H9 (cell line): ENCODE measurements at regions not wholly inside any gene's neighbourhood (a gene's known extent, or its start where the extent isn't known, plus 50 kb on each side); places are given as distances from the start of the nearest gene placed in this dataset.

ENCODE experiments used
- DNase-seq: peaks from one replicate; pipeline ENCODE4 v3.0.0-alpha.2; 2017
- H2AFZ ChIP-seq: one replicate; pipeline ENCODE4 v1.6.1; 2013; ENCODE audit warnings: mild to moderate bottlenecking, low read length, control low read depth, moderate library complexity
- H2AK5ac ChIP-seq: 2 replicates; pipeline ENCODE4 v1.6.1; 2013; ENCODE audit warnings: low read length, control low read depth, mixed read lengths; ENCODE audit not compliant: insufficient read length
- H2BK120ac ChIP-seq: one replicate; pipeline ENCODE4 v1.6.1; 2013; ENCODE audit warnings: low read depth, mild to moderate bottlenecking, low read length, control low read depth, inconsistent platforms; ENCODE audit not compliant: poor library complexity, severe bottlenecking
- H2BK12ac ChIP-seq: 2 replicates; pipeline ENCODE4 v1.6.1; 2013; ENCODE audit warnings: low read length, control low read depth, mixed read lengths, low read depth; ENCODE audit not compliant: insufficient read length
- H2BK15ac ChIP-seq: 2 replicates; pipeline ENCODE4 v1.6.1; 2013; ENCODE audit warnings: low read depth, low read length, control low read depth
- H2BK20ac ChIP-seq: one replicate; pipeline ENCODE4 v1.6.1; 2013; ENCODE audit warnings: low read depth, mild to moderate bottlenecking, low read length, control low read depth, inconsistent platforms; ENCODE audit not compliant: poor library complexity, severe bottlenecking
- H2BK5ac ChIP-seq: 2 replicates; pipeline ENCODE4 v1.6.1; 2013; ENCODE audit warnings: low read length, control low read depth, mixed read lengths; ENCODE audit not compliant: insufficient read length
- H3K14ac ChIP-seq: 2 replicates; pipeline ENCODE4 v1.6.1; 2013; ENCODE audit warnings: low read length, control low read depth; ENCODE audit not compliant: insufficient read depth
- H3K18ac ChIP-seq: 2 replicates; pipeline ENCODE4 v1.6.1; 2013; ENCODE audit warnings: low read depth, mild to moderate bottlenecking, mixed read lengths, low read length, control low read depth; ENCODE audit not compliant: insufficient read length
- H3K23ac ChIP-seq: 2 replicates; pipeline ENCODE4 v1.6.1; 2013; ENCODE audit warnings: low read length, control low read depth, mixed read lengths, low read depth; ENCODE audit not compliant: insufficient read length
- H3K23me2 ChIP-seq: 2 replicates; pipeline ENCODE4 v1.6.1; 2013; ENCODE audit warnings: low read depth, mild to moderate bottlenecking, mixed read lengths, low read length, control low read depth; ENCODE audit not compliant: insufficient read length, poor library complexity, severe bottlenecking
- H3K27ac ChIP-seq: 2 replicates; pipeline ENCODE4 v1.5.1; 2013; ENCODE audit warnings: low read length, control low read depth, mixed read lengths, low read depth; ENCODE audit not compliant: insufficient read length
- H3K27me3 ChIP-seq: 2 replicates; pipeline ENCODE4 v1.6.1; 2013; ENCODE audit warnings: low read length, control low read depth, inconsistent platforms; ENCODE audit not compliant: insufficient read depth
- H3K4ac ChIP-seq: 2 replicates; pipeline ENCODE4 v1.6.1; 2013; ENCODE audit warnings: low read depth, mild to moderate bottlenecking, control low read depth, inconsistent platforms, low read length, moderate library complexity
- H3K4me1 ChIP-seq: 2 replicates; pipeline ENCODE4 v1.6.1; 2013; ENCODE audit warnings: low read length, control low read depth, inconsistent platforms; ENCODE audit not compliant: insufficient read depth
- H3K4me2 ChIP-seq: 2 replicates; pipeline ENCODE4 v1.6.1; 2013; ENCODE audit warnings: low read length, control low read depth, mixed read lengths; ENCODE audit not compliant: insufficient read length, insufficient read depth
- H3K56ac ChIP-seq: 2 replicates; pipeline ENCODE4 v1.6.1; 2013; ENCODE audit warnings: low read depth, mild to moderate bottlenecking, mixed read lengths, low read length, control low read depth; ENCODE audit not compliant: insufficient read length
- H3K79me1 ChIP-seq: 2 replicates; pipeline ENCODE4 v1.6.1; 2013; ENCODE audit warnings: low read depth, mild to moderate bottlenecking, moderate library complexity, low read length, control low read depth, inconsistent platforms; ENCODE audit not compliant: insufficient read depth, poor library complexity, severe bottlenecking
- H3K79me2 ChIP-seq: 2 replicates; pipeline ENCODE4 v1.6.1; 2013; ENCODE audit warnings: low read length, control low read depth, inconsistent platforms; ENCODE audit not compliant: insufficient read depth
- H3K9ac ChIP-seq: 2 replicates; pipeline ENCODE4 v1.6.1; 2013; ENCODE audit warnings: low read length, control low read depth, mixed read lengths; ENCODE audit not compliant: insufficient read length; ENCODE audit errors: extremely low read depth
- H3K9me3 ChIP-seq: one replicate; pipeline ENCODE4 v1.6.1; 2013; ENCODE audit warnings: low read depth, low read length, inconsistent platforms; ENCODE audit not compliant: control insufficient read depth
- H3T11ph ChIP-seq: one replicate; pipeline ENCODE4 v1.6.1; 2013; ENCODE audit warnings: mild to moderate bottlenecking, low read length, control low read depth, inconsistent platforms
- H4K20me1 ChIP-seq: one replicate; pipeline ENCODE4 v1.6.1; 2013; ENCODE audit not compliant: control insufficient read depth, insufficient read length, insufficient read depth
- H4K5ac ChIP-seq: 2 replicates; pipeline ENCODE4 v1.6.1; 2013; ENCODE audit warnings: low read depth, mild to moderate bottlenecking, mixed read lengths, low read length, control low read depth; ENCODE audit not compliant: insufficient read length
- H4K8ac ChIP-seq: replicated peaks from 2 replicates; pipeline ENCODE4 v1.6.1; 2013; ENCODE audit warnings: low read length, control low read depth, mixed read lengths, low read depth; ENCODE audit not compliant: insufficient read length
- H4K91ac ChIP-seq: 2 replicates; pipeline ENCODE4 v1.6.1; 2013; ENCODE audit warnings: low read depth, mild to moderate bottlenecking, moderate library complexity, mixed read lengths, low read length, control low read depth; ENCODE audit not compliant: insufficient read length
- H3K27ac Mint-ChIP-seq, 3 experiments: 2 replicates in 2 of 3; 3 replicates in 1 of 3; pipeline ENCODE4 v1.8.0; 2020 to 2021; ENCODE audit warnings: mixed read lengths in 3 of 3, mild to moderate bottlenecking in 1 of 3, moderate library complexity in 1 of 3
- H3K27me3 Mint-ChIP-seq: 2 replicates; pipeline ENCODE4 v1.8.0; 2021; ENCODE audit warnings: low read depth, mild to moderate bottlenecking, moderate library complexity, mixed read lengths
- H3K36me3 Mint-ChIP-seq, 3 experiments: 2 replicates in 2 of 3; 3 replicates in 1 of 3; pipeline ENCODE4 v1.8.0; 2020 to 2021; ENCODE audit warnings: low read depth in 3 of 3, mixed read lengths in 3 of 3; ENCODE audit not compliant: insufficient read depth in 1 of 3
- H3K4me1 Mint-ChIP-seq, 2 experiments: 2 replicates each; pipeline ENCODE4 v1.8.0; 2020; ENCODE audit warnings: mixed read lengths in 2 of 2
- H3K4me3 Mint-ChIP-seq, 2 experiments: 2 replicates in 1 of 2; 3 replicates in 1 of 2; pipeline ENCODE4 v1.8.0; 2020 to 2021; ENCODE audit warnings: mild to moderate bottlenecking in 2 of 2, mixed read lengths in 2 of 2, moderate library complexity in 1 of 2
- H3K9me3 Mint-ChIP-seq, 2 experiments: 2 replicates in 1 of 2; 3 replicates in 1 of 2; pipeline ENCODE4 v1.8.0; 2020; ENCODE audit warnings: mild to moderate bottlenecking in 2 of 2, mixed read lengths in 2 of 2, moderate library complexity in 1 of 2
- WGBS: extraction: QIAGEN DNeasy Blood & Tissue Kit; methylation state at CpG from one replicate; pipeline ENCODE4 v1.1.7; 2013; ENCODE audit warnings: missing lambda C conversion rate, low lambda C conversion rate, mixed read lengths; ENCODE audit not compliant: insufficient read length; ENCODE audit errors: extremely low coverage; 5-methylcytosine and 5-hydroxymethylcytosine counted together
- TF ChIP-seq, protein P1 (sequence below): fragments of 200-600 bp; sonication (generic); conservative IDR thresholded peaks from 3 replicates; pipeline ENCODE4 v1.8.0; 2021; ENCODE audit warnings: antibody characterized with exemption, mild to moderate bottlenecking

- no peak overlapping the region for H3K4me2 ChIP-seq
- no peaks in the 10 kb centered on the region for H3K27me3 Mint-ChIP-seq
- H3K9me3 Mint-ChIP-seq = peaks cover 0 to 2% of the 10 kb centered on the region in 2 experiments; a peak in 2 of 5 replicates
- H3K4me1 ChIP-seq = no peaks in the 10 kb centered on the region
- no peak overlapping the region for H3K14ac ChIP-seq
- H3K23ac ChIP-seq = no peak overlapping the region
- no peaks in the 10 kb centered on the region for H3K4me1 Mint-ChIP-seq
- TF ChIP-seq, protein P1, sequence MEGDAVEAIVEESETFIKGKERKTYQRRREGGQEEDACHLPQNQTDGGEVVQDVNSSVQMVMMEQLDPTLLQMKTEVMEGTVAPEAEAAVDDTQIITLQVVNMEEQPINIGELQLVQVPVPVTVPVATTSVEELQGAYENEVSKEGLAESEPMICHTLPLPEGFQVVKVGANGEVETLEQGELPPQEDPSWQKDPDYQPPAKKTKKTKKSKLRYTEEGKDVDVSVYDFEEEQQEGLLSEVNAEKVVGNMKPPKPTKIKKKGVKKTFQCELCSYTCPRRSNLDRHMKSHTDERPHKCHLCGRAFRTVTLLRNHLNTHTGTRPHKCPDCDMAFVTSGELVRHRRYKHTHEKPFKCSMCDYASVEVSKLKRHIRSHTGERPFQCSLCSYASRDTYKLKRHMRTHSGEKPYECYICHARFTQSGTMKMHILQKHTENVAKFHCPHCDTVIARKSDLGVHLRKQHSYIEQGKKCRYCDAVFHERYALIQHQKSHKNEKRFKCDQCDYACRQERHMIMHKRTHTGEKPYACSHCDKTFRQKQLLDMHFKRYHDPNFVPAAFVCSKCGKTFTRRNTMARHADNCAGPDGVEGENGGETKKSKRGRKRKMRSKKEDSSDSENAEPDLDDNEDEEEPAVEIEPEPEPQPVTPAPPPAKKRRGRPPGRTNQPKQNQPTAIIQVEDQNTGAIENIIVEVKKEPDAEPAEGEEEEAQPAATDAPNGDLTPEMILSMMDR = no peak
- no peak overlapping the region for H3K4me3 Mint-ChIP-seq
- no peak overlapping the region for H3T11ph ChIP-seq
- no peak overlapping the region for H3K4ac ChIP-seq
- no peaks in the 10 kb centered on the region for H3K9me3 ChIP-seq
- H3K79me2 ChIP-seq = no peaks in the 10 kb centered on the region
- H3K9ac ChIP-seq = no peak overlapping the region
- no peak overlapping the region for H2AK5ac ChIP-seq
- H2BK15ac ChIP-seq = no peak overlapping the region
- H2BK12ac ChIP-seq = no peak overlapping the region
- no peak overlapping the region for H3K56ac ChIP-seq
- no peak overlapping the region for H2AFZ ChIP-seq
- no peak overlapping the region for H3K18ac ChIP-seq
- no peaks in the 10 kb centered on the region for H3K36me3 Mint-ChIP-seq
- DNase-seq = no peak
- no peak overlapping the region for H3K27ac ChIP-seq
- no peak overlapping the region for H2BK5ac ChIP-seq
- H3K27me3 ChIP-seq = no peaks in the 10 kb centered on the region
- no peaks in the 10 kb centered on the region for H4K20me1 ChIP-seq
- H3K23me2 ChIP-seq = no peaks in the 10 kb centered on the region
- H2BK20ac ChIP-seq = no peak overlapping the region
- no peak overlapping the region for H3K27ac Mint-ChIP-seq
- no peak overlapping the region for H2BK120ac ChIP-seq
- H4K8ac ChIP-seq = no peak overlapping the region
- H3K79me1 ChIP-seq = no peaks in the 10 kb centered on the region
- no peak overlapping the region for H4K91ac ChIP-seq
- no CpG with 5 or more reads among the region's 5 CpGs for WGBS
- H4K5ac ChIP-seq = no peak overlapping the region
Measured at GRCh38 chr1:193388683-193389082, 202.3 kb upstream of the B3GALT2 start.
